ENCODE measurements at regions not wholly inside any gene's neighbourhood (a gene's known extent, or its start where the extent isn't known, plus 50 kb on each side); places are given as distances from the start of the nearest gene placed in this dataset.

DNA sequence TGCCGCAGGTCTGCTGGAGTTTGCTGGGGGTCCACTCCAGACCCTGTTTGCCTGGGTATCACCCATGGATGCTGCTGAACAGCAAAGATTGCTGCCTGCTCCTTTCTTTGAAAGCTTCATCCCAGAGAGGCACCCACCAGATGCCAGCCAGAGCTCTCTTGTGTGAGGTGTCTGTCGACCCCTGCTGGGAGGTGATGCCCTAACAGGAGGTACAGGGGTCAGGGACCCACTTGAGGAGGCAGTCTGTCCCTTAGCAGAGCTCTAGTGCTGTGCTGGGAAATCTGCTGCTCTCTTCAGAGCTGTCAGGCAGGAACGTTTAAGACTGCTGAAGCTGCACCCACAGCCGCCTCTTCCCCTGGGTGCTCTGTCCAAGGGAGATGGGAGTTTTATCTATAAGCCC lies 162.7 kb downstream of the NAF1 start:
- TF ChIP-seq POLR2AphosphoS5 (IDR thresholded peaks at IDR 0.05; ENCODE audit: low read depth, low read length) = no peak
- no peak for TF ChIP-seq POLR2A (IDR thresholded peaks at IDR 0.05; ENCODE audit: low read depth, low read length)
- no peak for TF ChIP-seq SPI1 (IDR thresholded peaks at IDR 0.05; ENCODE audit: low read depth, low read length)
- no peak for TF ChIP-seq TAF1 (IDR thresholded peaks at IDR 0.05; ENCODE audit: low read depth, low read length)
- TF ChIP-seq POU2F2 (IDR thresholded peaks at IDR 0.05; ENCODE audit: low read depth, low read length) = no peak
- TF ChIP-seq PAX5 (IDR thresholded peaks at IDR 0.05; ENCODE audit: insufficient read depth, low read length, severe bottlenecking) = no peak

Data from GM12891 (cell line).